ENCODE measurements at regions not wholly inside any gene's neighbourhood (a gene's known extent, or its start where the extent isn't known, plus 50 kb on each side); places are given as distances from the start of the nearest gene placed in this dataset.

- no peak for DNase-seq
Observed at GRCh38 chr9:129322641-129323375, 144.7 kb upstream of the IER5L start.

GRCh38 chr9:129322022-129322621 lies 144.1 kb upstream of the IER5L start:
- no peak for DNase-seq

- no peak for DNase-seq
Observed at GRCh38 chr9:129321286-129322021, 143.4 kb upstream of the IER5L start.

- DNase-seq: peak; percentile 45 to 88
Observed at GRCh38 chr9:129320575-129321285, 142.7 kb upstream of the IER5L start.

- DNase-seq: no peak
Observed at GRCh38 chr9:129319938-129320481, 141.9 kb upstream of the IER5L start.

- peak in 1 of 2 donors; percentile 27 for DNase-seq
Observed at GRCh38 chr9:129319076-129319937, 141.2 kb upstream of the IER5L start.

GRCh38 chr9:129318121-129319075 lies 140.3 kb upstream of the IER5L start:
- no peak for DNase-seq

- DNase-seq: no peak
Observed at GRCh38 chr9:129317179-129318011, 139.3 kb upstream of the IER5L start.

GRCh38 chr9:129316281-129317030 lies 138.4 kb upstream of the IER5L start:
- DNase-seq: no peak

- no peak for DNase-seq
Observed at GRCh38 chr9:129313331-129313955, 135.4 kb upstream of the IER5L start.

GRCh38 chr9:129312251-129313122 lies 134.4 kb upstream of the IER5L start:
- no peak for DNase-seq

- no peak for DNase-seq
Observed at GRCh38 chr9:129311643-129312042, 133.6 kb upstream of the IER5L start.

- no peak for DNase-seq
Observed at GRCh38 chr9:129310666-129311350, 132.7 kb upstream of the IER5L start.

- no peak for DNase-seq
Observed at GRCh38 chr9:129309906-129310305, 131.8 kb upstream of the IER5L start.

- DNase-seq: no peak
Observed at GRCh38 chr9:129309041-129309430, 131.0 kb upstream of the IER5L start.

GRCh38 chr9:129307227-129307970 lies 129.3 kb upstream of the IER5L start:
- no peak for DNase-seq

Data from hippocampal formation (tissue), 2 donors.